Kidney epithelial cell (primary cell): ENCODE measurements at regions not wholly inside any gene's neighbourhood (a gene's known extent, or its start where the extent isn't known, plus 50 kb on each side); places are given as distances from the start of the nearest gene placed in this dataset.

Experiments
- DNase-seq: peaks from one replicate; pipeline ENCODE4 v3.0.0-alpha.2; 2010; ENCODE audit warnings: low read depth
- H3K27me3 ChIP-seq: 2 replicates; pipeline ENCODE4 v1.6.0; 2011; ENCODE audit warnings: low read length; ENCODE audit not compliant: control insufficient read depth, insufficient read depth
- H3K36me3 ChIP-seq: 2 replicates; pipeline ENCODE4 v1.5.1; 2011; ENCODE audit warnings: low read length; ENCODE audit not compliant: control insufficient read depth, insufficient read depth
- H3K4me3 ChIP-seq: 2 replicates; pipeline ENCODE4 v1.5.1; 2011; ENCODE audit warnings: low read depth, mild to moderate bottlenecking, control low read depth, low read length
- TF ChIP-seq, protein P1 (sequence below): IDR thresholded peaks from 2 replicates; pipeline ENCODE4 v1.5.1; 2011; ENCODE audit warnings: mild to moderate bottlenecking, moderate library complexity, low read length, control low read depth, inconsistent platforms; ENCODE audit not compliant: insufficient read depth, poor library complexity, severe bottlenecking

DNA sequence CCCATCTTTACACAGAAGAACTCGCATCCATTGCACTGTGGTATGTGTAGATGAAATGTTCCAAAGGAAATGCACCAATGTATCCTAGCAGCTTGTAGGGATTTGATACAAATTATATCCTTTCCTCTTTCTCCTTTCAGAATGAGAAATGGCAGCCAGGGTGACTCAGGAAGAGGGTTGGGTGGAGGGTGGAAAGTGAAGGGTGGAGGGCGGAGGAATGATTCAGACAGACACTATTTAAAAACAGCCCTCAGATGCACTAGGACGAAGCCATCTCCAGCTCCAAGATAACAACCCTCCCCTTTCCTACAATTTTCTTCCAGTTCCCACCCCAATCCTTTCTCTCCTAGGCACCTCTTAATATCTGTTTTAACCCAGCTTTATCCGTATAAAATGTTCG lies 96.2 kb upstream of the STK39 start:
- TF ChIP-seq, protein P1, sequence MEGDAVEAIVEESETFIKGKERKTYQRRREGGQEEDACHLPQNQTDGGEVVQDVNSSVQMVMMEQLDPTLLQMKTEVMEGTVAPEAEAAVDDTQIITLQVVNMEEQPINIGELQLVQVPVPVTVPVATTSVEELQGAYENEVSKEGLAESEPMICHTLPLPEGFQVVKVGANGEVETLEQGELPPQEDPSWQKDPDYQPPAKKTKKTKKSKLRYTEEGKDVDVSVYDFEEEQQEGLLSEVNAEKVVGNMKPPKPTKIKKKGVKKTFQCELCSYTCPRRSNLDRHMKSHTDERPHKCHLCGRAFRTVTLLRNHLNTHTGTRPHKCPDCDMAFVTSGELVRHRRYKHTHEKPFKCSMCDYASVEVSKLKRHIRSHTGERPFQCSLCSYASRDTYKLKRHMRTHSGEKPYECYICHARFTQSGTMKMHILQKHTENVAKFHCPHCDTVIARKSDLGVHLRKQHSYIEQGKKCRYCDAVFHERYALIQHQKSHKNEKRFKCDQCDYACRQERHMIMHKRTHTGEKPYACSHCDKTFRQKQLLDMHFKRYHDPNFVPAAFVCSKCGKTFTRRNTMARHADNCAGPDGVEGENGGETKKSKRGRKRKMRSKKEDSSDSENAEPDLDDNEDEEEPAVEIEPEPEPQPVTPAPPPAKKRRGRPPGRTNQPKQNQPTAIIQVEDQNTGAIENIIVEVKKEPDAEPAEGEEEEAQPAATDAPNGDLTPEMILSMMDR = no peak

DNA sequence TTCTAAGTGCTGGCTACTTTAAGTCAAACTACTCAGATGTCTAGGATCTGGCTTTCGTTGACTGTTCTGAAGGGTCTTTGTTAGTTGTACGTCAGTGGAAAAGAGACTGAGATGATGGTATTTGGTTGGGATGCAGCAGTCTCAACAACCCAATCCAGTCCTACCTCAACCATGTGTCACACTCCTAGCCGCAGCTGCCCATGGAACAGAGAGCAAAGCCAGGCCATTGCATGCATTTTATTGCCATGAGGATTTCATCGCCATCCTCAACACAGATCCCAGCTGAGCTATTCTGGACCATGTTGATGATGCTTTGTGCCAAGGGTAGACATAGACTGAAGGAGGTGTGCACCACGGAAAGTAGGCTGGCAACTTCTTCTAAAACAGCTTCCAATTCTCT lies 97.3 kb upstream of the STK39 start:
- TF ChIP-seq, protein P1 = no peak
- no peaks in the 10 kb centered on the region for H3K27me3 ChIP-seq
- no peaks in the 10 kb centered on the region for H3K36me3 ChIP-seq
- H3K4me3 ChIP-seq = no peak overlapping the region
- DNase-seq = no peak

More for the DNA sequence above, 96.2 kb upstream of the STK39 start:
- H3K27me3 ChIP-seq = no peaks in the 10 kb centered on the region
- H3K36me3 ChIP-seq = no peaks in the 10 kb centered on the region
- no peak for DNase-seq
- H3K4me3 ChIP-seq = no peak overlapping the region

DNA sequence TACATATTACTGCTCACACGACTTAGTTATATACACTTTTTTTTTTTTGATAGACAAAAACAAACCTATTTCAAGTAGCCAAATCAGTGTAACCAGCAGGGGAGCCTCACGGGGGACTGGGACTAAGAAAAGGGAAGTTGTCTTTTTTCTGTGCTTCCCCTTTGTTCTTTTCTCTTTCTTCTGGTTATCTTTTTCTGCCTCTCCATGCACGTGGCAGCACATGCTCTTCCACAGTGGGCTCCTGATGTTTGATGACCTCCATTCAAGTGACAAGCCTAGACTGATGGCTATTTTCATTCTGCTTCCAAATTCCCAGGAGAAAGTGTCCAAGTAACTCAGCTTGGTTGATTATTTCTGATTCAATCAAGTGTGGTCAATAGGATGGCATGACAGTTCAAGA lies 98.2 kb upstream of the STK39 start:
- no peak for DNase-seq
- no peaks in the 10 kb centered on the region for H3K36me3 ChIP-seq
- TF ChIP-seq, protein P1 = no peak
- H3K27me3 ChIP-seq = no peaks in the 10 kb centered on the region
- H3K4me3 ChIP-seq = no peak overlapping the region

DNA sequence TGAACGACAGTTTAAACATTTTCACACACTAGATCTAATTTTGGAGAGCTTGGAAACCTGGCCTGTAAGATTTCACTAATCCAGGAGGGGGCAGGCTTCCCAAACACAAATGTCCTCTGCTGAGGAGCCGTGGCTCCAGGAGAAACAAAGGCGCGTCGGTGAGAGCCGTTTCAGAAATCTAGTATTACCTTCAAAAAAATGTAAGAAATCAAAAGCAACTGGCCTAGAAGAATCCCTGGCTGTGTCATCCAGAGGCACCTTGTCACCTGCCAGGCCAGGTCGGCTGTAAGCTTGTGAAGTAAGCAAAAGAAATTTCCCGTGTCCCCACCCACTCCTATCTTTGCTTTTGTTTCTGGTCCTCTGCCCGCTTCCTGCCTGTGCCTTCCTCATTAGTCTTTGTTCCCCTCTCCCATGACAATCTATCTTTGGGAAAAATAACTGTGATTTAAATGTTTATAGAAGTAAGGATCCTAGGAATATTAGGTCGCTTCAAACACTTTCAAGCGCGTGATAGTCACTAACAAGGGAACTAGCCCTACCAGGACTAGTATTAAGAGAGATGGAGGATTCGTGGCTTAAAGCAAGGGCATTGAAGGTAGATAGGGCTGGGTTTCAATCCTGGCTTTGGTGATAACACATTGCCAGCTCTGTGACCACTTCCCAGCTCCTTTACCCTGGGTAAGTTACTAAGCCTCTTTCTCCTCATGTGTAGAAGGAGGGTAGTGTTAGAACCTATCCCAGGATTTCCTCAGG lies 99.5 kb upstream of the STK39 start:
- H3K4me3 ChIP-seq = peak overlapping the region; percentile 66
- DNase-seq = no peak
- TF ChIP-seq, protein P1 = peak; percentile 74
- H3K27me3 ChIP-seq = no peaks in the 10 kb centered on the region
- H3K36me3 ChIP-seq = no peaks in the 10 kb centered on the region

DNA sequence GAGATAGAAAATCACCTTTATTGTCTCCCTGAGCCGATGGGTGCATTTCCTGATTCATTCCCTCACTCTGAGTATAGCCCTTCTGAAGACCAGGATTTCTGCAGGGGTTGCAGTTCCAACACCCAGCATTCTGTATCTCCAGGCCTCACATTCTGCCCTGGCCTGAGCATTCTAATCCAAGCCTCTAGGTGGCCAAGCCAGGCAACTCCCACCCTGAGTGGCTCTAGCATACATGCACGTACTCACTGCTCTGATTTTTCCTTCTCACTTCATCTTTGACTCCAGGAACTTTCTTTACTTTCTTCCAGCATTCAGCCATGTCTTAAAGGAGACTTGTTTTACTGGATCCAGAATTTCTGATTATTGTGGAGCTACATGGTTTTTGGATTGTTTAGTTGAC lies 100.7 kb upstream of the STK39 start:
- H3K4me3 ChIP-seq = no peak overlapping the region
- DNase-seq = no peak
- no peaks in the 10 kb centered on the region for H3K36me3 ChIP-seq
- TF ChIP-seq, protein P1 = peak; percentile 57
- H3K27me3 ChIP-seq = no peaks in the 10 kb centered on the region

DNA sequence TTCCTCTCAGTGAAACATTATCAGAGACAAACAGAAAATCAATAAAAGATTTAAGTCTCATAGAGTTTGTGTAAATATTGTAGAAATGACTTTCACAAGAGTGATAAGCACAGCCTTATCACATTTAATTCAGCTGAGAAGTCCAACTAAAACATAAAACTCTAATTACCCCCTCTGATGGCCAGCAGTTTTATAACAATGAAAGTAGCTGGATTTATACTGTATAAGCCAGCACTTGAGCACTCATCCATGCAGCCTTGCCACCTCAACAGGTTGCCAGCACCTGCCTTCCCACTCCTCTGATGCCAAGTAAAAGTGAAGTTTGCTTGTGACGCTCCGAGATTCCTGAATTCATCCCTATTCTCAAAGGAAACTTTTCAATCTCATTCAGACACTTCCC lies 103.0 kb upstream of the STK39 start:
- no peaks in the 10 kb centered on the region for H3K36me3 ChIP-seq
- no peaks in the 10 kb centered on the region for H3K27me3 ChIP-seq
- TF ChIP-seq, protein P1 = peak; percentile 10
- DNase-seq = no peak
- no peak overlapping the region for H3K4me3 ChIP-seq
